ENCODE measurements at regions not wholly inside any gene's neighbourhood (a gene's known extent, or its start where the extent isn't known, plus 50 kb on each side); places are given as distances from the start of the nearest gene placed in this dataset.

GRCh38 chr10:36354633-36355032 lies 712.5 kb upstream of the FZD8 start:
- Histone ChIP-seq H3K27ac (no peak overlapping the region), H3K4me1 (peaks cover 0 to 8% (median 0%) of the 10 kb centered on the region in 9 donors), H3K27me3 (no peaks in the 10 kb centered on the region), H3K9me3 (no peaks in the 10 kb centered on the region), H3K4me3 (no peak overlapping the region), H3K36me3 (no peaks in the 10 kb centered on the region)
- 93 to 95% methylated on average over 2 of the region's 2 CpGs for WGBS, 2 donors
- DNase-seq (no peak), ATAC-seq (no peak)
- intact Hi-C loops (cut with DNase I), result no loop called here
- TF ChIP-seq CTCF (IDR thresholded peaks at IDR 0.05), result no peak

GRCh38 chr10:36351159-36351558 lies 709.1 kb upstream of the FZD8 start:
- Histone ChIP-seq H3K27ac (no peak overlapping the region), H3K27me3 (no peaks in the 10 kb centered on the region), H3K36me3 (no peaks in the 10 kb centered on the region), H3K4me3 (no peak overlapping the region), H3K9me3 (no peaks in the 10 kb centered on the region), H3K4me1 (peaks cover 0 to 10% (median 0%) of the 10 kb centered on the region in 9 donors)
- no peak for TF ChIP-seq CTCF (IDR thresholded peaks at IDR 0.05)
- 47 to 64% methylated on average over 2 of the region's 2 CpGs for WGBS, 2 donors
- no peak for DNase-seq
- intact Hi-C loops (cut with DNase I), result no loop called here
- peak in 4 of 8 donors; percentile 57 to 73 (median 64) for ATAC-seq

- H3K9me3 ChIP-seq, result no peaks in the 10 kb centered on the region
- H3K27ac ChIP-seq, result no peak overlapping the region
- TF ChIP-seq CTCF (IDR thresholded peaks at IDR 0.05), result no peak
- H3K4me3 ChIP-seq, result no peak overlapping the region
- no peaks in the 10 kb centered on the region for H3K27me3 ChIP-seq
- DNase-seq (no peak), ATAC-seq (peak in 5 of 8 donors; percentile 50 to 88 (median 67))
- H3K4me1 ChIP-seq, result peaks cover 0 to 10% (median 0%) of the 10 kb centered on the region in 9 donors
- no peaks in the 10 kb centered on the region for H3K36me3 ChIP-seq
- 36 to 43% methylated on average over 8 of the region's 8 CpGs for WGBS, 2 donors
- intact Hi-C loops (cut with DNase I), result no loop called here
Measured at GRCh38 chr10:36349445-36350078, 707.5 kb upstream of the FZD8 start.

- Histone ChIP-seq H3K27me3 (no peaks in the 10 kb centered on the region), H3K27ac (no peak overlapping the region), H3K9me3 (no peaks in the 10 kb centered on the region), H3K36me3 (no peaks in the 10 kb centered on the region), H3K4me3 (no peak overlapping the region), H3K4me1 (peaks cover 0 to 10% (median 0%) of the 10 kb centered on the region in 9 donors)
- DNase-seq (no peak), ATAC-seq (peak in 1 of 8 donors; percentile 35)
- no peak for TF ChIP-seq CTCF (IDR thresholded peaks at IDR 0.05)
- intact Hi-C loops (cut with DNase I), result no loop called here
Measured at GRCh38 chr10:36345807-36346206, 703.7 kb upstream of the FZD8 start.

All from heart right ventricle (tissue), 16 donors.